ENCODE measurements at regions not wholly inside any gene's neighbourhood (a gene's known extent, or its start where the extent isn't known, plus 50 kb on each side); places are given as distances from the start of the nearest gene placed in this dataset.

- peak; percentile 20 for DNase-seq (ENCODE audit: low spot score)
Observed at GRCh38 chr11:88231894-88232482, 56.7 kb upstream of the RAB38 start.

GRCh38 chr11:88229303-88229702, 54.1 kb upstream of the RAB38 start:
- DNase-seq (ENCODE audit: low spot score) = no peak

Data from hepatic stellate cell (primary cell).